Activated T-helper 1 cell treated with anti-CD3 and anti-CD28 coated beads, Interleukin-12 subunit alpha, Interleukin-12 subunit beta, Interleukin-2, Interleukin-4 antibody, amounts not matched to agents 30 ng/mL and 10 ng/mL and 1 ng/mL, durations not matched to agents 14 hours and 24 hours and 36 hours (primary cell): ENCODE measurements at regions not wholly inside any gene's neighbourhood (a gene's known extent, or its start where the extent isn't known, plus 50 kb on each side); places are given as distances from the start of the nearest gene placed in this dataset.

ENCODE experiments used
- DNase-seq: peaks from one replicate; pipeline ENCODE4 v3.0.0; 2021; ENCODE audit warnings: low spot score
- H3K27ac Mint-ChIP-seq: one replicate; pipeline ENCODE4 v1.8.0; 2021; ENCODE audit warnings: mild to moderate bottlenecking, mixed read lengths
- H3K27me3 Mint-ChIP-seq: one replicate; pipeline ENCODE4 v1.8.0; 2022; ENCODE audit warnings: mild to moderate bottlenecking, moderate library complexity, mixed read lengths; ENCODE audit not compliant: insufficient read depth
- H3K36me3 Mint-ChIP-seq: one replicate; pipeline ENCODE4 v1.8.0; 2021; ENCODE audit warnings: low read depth, mixed read lengths
- H3K4me1 Mint-ChIP-seq: one replicate; pipeline ENCODE4 v1.8.0; 2021; ENCODE audit warnings: low read depth, mixed read lengths
- H3K4me3 Mint-ChIP-seq: one replicate; pipeline ENCODE4 v1.8.0; 2021; ENCODE audit warnings: mild to moderate bottlenecking, moderate library complexity, mixed read lengths
- H3K9me3 Mint-ChIP-seq: one replicate; pipeline ENCODE4 v1.8.0; 2021; ENCODE audit warnings: mixed read lengths
- intact Hi-C: fragments of 100-400 bp; cut with micrococcal nuclease; formaldehyde crosslinking; loops from one replicate; pipeline ENCODE4 v1.15.1; 2024

GRCh38 chr13:109333893-109334651, 452.3 kb downstream of the IRS2 start:
- H3K27ac Mint-ChIP-seq = no peak overlapping the region
- no peaks in the 10 kb centered on the region for H3K4me1 Mint-ChIP-seq
- no peaks in the 10 kb centered on the region for H3K9me3 Mint-ChIP-seq
- intact Hi-C loops = no loop called here
- no peaks in the 10 kb centered on the region for H3K27me3 Mint-ChIP-seq
- H3K36me3 Mint-ChIP-seq = no peaks in the 10 kb centered on the region
- H3K4me3 Mint-ChIP-seq = no peak overlapping the region
- no peak for DNase-seq

DNA sequence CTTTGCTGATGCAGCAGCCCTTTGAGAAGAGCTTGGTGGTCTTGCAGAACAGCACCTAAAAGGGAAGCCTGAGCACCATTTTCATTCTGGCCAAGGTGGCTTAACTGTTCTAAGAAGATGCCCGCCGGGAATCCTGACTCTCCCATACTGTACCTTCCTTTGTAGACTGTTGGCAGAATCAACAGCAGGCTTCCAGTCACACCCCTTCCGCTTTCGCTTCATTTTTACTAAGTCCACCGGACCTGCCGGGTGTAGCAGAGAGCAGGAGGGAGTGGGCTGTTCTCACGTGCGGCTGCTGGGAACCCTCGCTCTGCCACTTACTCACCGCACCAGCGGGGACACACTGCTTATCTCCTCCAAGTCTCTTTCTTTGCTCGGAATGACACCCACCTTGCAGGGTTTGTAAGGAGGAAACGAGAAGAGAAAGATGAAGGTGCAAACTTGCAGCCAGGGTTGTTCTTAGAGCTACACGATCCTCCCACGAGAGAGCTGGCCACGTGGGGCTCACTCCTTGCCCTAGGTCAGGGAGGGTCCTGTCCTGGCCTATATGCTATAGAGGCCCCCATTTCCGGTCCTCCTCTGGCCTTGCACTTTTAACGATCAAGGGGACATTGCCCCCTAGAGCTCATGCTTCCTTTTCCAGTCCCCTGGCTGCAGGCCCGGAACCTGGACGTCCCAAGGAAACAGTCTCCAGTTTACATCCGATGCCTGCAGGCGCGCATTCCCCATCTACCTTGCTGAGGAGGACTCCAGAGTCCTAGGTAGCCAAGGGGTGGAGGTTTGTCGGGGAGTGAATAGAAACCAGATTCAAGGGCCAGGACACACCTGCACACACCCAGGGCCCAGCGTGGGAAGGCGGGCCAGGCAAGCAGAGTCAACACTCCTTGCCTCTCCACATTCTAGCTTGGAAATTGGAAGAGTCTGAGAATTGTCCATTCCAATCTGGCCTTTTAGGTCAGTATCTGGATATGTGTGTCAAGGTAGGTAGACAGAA, 453.6 kb downstream of the IRS2 start:
- intact Hi-C loops = no loop called here
- no peak overlapping the region for H3K4me3 Mint-ChIP-seq
- H3K36me3 Mint-ChIP-seq = no peaks in the 10 kb centered on the region
- no peaks in the 10 kb centered on the region for H3K9me3 Mint-ChIP-seq
- no peaks in the 10 kb centered on the region for H3K4me1 Mint-ChIP-seq
- no peak overlapping the region for H3K27ac Mint-ChIP-seq
- no peaks in the 10 kb centered on the region for H3K27me3 Mint-ChIP-seq
- DNase-seq = no peak

GRCh38 chr13:109331898-109332297, 454.5 kb downstream of the IRS2 start:
- no peaks in the 10 kb centered on the region for H3K9me3 Mint-ChIP-seq
- intact Hi-C loops = no loop called here
- no peak overlapping the region for H3K4me3 Mint-ChIP-seq
- H3K27me3 Mint-ChIP-seq = no peaks in the 10 kb centered on the region
- no peak overlapping the region for H3K27ac Mint-ChIP-seq
- no peaks in the 10 kb centered on the region for H3K4me1 Mint-ChIP-seq
- no peaks in the 10 kb centered on the region for H3K36me3 Mint-ChIP-seq
- DNase-seq = no peak

GRCh38 chr13:109331011-109331433, 455.4 kb downstream of the IRS2 start:
- no peak overlapping the region for H3K4me3 Mint-ChIP-seq
- H3K9me3 Mint-ChIP-seq = no peaks in the 10 kb centered on the region
- H3K4me1 Mint-ChIP-seq = no peaks in the 10 kb centered on the region
- H3K27ac Mint-ChIP-seq = no peak overlapping the region
- H3K27me3 Mint-ChIP-seq = no peaks in the 10 kb centered on the region
- no peaks in the 10 kb centered on the region for H3K36me3 Mint-ChIP-seq
- intact Hi-C loops = no loop called here
- DNase-seq = no peak

- intact Hi-C loops = no loop called here
- Mint-ChIP-seq H3K27me3 (no peaks in the 10 kb centered on the region), H3K36me3 (no peaks in the 10 kb centered on the region), H3K27ac (no peak overlapping the region), H3K4me1 (no peaks in the 10 kb centered on the region), H3K9me3 (no peaks in the 10 kb centered on the region), H3K4me3 (no peak overlapping the region)
- no peak for DNase-seq
Measured at GRCh38 chr13:109330123-109330522, 456.3 kb downstream of the IRS2 start.

GRCh38 chr13:109329175-109329574, 457.2 kb downstream of the IRS2 start:
- H3K27me3 Mint-ChIP-seq = no peaks in the 10 kb centered on the region
- H3K4me1 Mint-ChIP-seq = no peaks in the 10 kb centered on the region
- intact Hi-C loops = no loop called here
- no peak for DNase-seq
- no peak overlapping the region for H3K4me3 Mint-ChIP-seq
- no peaks in the 10 kb centered on the region for H3K36me3 Mint-ChIP-seq
- H3K9me3 Mint-ChIP-seq = no peaks in the 10 kb centered on the region
- H3K27ac Mint-ChIP-seq = no peak overlapping the region

DNA sequence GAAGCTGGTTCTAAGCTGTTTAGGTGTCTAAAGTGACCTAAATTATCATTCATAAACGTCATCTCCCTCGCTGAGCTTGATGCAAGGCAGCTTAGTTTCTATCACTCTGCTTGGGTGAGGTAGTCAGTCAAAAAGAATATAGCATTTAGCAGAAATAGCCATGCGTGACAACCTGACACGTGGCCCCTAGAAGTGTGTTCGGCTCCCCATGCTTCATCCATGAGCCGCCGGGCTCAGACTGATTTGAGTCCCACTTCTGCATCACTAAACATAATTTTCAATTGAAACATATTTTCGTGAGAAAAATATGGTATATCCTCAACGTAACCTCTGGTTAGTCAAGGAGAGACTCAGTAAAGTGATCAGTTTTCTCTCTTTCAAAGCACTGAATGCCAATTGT, 459.8 kb downstream of the IRS2 start:
- intact Hi-C loops = no loop called here
- Mint-ChIP-seq H3K27ac (no peak overlapping the region), H3K4me3 (no peak overlapping the region), H3K4me1 (no peaks in the 10 kb centered on the region), H3K27me3 (no peaks in the 10 kb centered on the region), H3K36me3 (no peaks in the 10 kb centered on the region), H3K9me3 (no peaks in the 10 kb centered on the region)
- DNase-seq = no peak

DNA sequence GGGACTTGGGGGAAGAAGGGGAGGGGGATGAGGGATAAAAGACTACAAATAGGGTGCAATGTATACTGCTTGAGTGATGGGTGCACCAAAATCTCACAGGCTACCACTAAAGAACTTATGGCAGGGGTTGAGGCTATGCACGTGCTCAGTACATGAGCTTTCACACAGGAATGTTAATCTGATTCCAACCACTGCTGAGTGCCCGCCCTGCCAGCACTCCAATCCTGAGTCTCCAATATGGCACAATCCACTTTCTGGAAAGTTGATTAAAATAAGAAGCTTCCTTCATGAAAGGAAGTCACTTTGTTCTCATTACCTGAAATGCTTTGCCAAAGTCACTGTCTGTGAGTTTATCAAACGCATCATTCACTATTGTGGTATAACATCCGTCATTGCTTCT, 463.0 kb downstream of the IRS2 start:
- intact Hi-C loops = no loop called here
- Mint-ChIP-seq H3K27me3 (no peaks in the 10 kb centered on the region), H3K36me3 (no peaks in the 10 kb centered on the region)

GRCh38 chr13:109318945-109319590, 467.3 kb downstream of the IRS2 start:
- DNase-seq = no peak
- intact Hi-C loops = no loop called here
- Mint-ChIP-seq H3K36me3 (no peaks in the 10 kb centered on the region), H3K27ac (no peak overlapping the region), H3K9me3 (no peaks in the 10 kb centered on the region), H3K27me3 (no peaks in the 10 kb centered on the region), H3K4me3 (no peak overlapping the region), H3K4me1 (no peaks in the 10 kb centered on the region)

More for the DNA sequence above, 463.0 kb downstream of the IRS2 start:
- H3K4me3 Mint-ChIP-seq = no peak overlapping the region
- H3K4me1 Mint-ChIP-seq = no peaks in the 10 kb centered on the region
- H3K9me3 Mint-ChIP-seq = no peaks in the 10 kb centered on the region
- H3K27ac Mint-ChIP-seq = no peak overlapping the region
- DNase-seq = no peak

- Mint-ChIP-seq H3K36me3 (no peaks in the 10 kb centered on the region), H3K9me3 (no peaks in the 10 kb centered on the region), H3K27me3 (no peaks in the 10 kb centered on the region), H3K4me3 (no peak overlapping the region), H3K4me1 (no peaks in the 10 kb centered on the region), H3K27ac (no peak overlapping the region)
- DNase-seq = no peak
- intact Hi-C loops = no loop called here
Measured at GRCh38 chr13:109315481-109315880, 470.9 kb downstream of the IRS2 start.

DNA sequence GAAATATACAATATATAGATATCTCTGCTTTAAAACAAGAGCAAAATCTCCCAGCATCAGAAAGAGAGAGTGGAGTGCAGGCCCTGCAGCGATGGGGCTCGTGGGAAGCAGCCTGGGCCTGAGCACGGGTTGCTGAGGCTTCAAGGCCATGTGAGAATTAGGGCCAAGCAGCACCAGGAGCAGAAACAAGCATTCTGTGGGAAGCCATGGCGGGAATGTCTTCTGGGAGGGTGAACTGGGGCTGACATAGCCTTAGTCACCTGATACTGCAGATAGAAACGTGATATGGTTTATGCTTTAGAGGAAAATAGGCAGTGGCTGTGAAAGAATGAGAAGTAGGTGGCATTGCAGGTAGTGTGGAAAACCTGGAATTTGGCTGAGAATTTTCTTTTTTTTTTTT, 472.3 kb downstream of the IRS2 start:
- no peak for DNase-seq
- H3K4me3 Mint-ChIP-seq = no peak overlapping the region
- no peaks in the 10 kb centered on the region for H3K4me1 Mint-ChIP-seq
- H3K9me3 Mint-ChIP-seq = no peaks in the 10 kb centered on the region
- no peak overlapping the region for H3K27ac Mint-ChIP-seq
- intact Hi-C loops = no loop called here
- H3K27me3 Mint-ChIP-seq = no peaks in the 10 kb centered on the region
- no peaks in the 10 kb centered on the region for H3K36me3 Mint-ChIP-seq

DNA sequence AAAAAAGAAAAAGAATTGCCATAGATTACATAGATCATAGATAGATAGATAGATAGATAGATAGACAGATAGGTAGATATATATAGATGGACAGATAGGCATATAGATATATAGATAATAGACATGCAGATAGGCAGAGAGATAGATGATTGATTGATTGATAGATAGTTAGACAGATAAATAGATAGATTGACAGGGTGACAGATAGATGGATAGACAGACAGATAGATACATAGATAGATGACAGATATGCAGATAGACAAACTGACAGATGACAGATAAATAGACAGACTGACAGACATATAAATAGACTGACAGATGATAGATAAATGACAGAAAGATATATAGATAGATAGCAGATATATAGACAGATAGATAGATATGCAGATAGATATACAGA, 474.0 kb downstream of the IRS2 start:
- H3K4me1 Mint-ChIP-seq = no peaks in the 10 kb centered on the region

More for the DNA sequence above, 474.0 kb downstream of the IRS2 start:
- Mint-ChIP-seq H3K27ac (no peak overlapping the region), H3K4me3 (no peak overlapping the region), H3K27me3 (no peaks in the 10 kb centered on the region), H3K9me3 (no peaks in the 10 kb centered on the region), H3K36me3 (no peaks in the 10 kb centered on the region)
- DNase-seq = no peak
- intact Hi-C loops = no loop called here
